NCI-H524 treated with DMSO at 0.1 percent for 48 hours (cell line): ENCODE measurements at regions not wholly inside any gene's neighbourhood (a gene's known extent, or its start where the extent isn't known, plus 50 kb on each side); places are given as distances from the start of the nearest gene placed in this dataset.

ENCODE experiments used
- DNase-seq: peaks from one replicate; lab custom pipeline; 2025; lab: John Stamatoyannopoulos, UW

GRCh38 chr20:60636417-60636816 lies 615.6 kb upstream of the CDH4 start:
- DNase-seq, result no peak

GRCh38 chr20:60637801-60638200 lies 614.3 kb upstream of the CDH4 start:
- DNase-seq, result no peak

- no peak for DNase-seq
Observed at GRCh38 chr20:60638430-60639098, 613.5 kb upstream of the CDH4 start.

- DNase-seq, result no peak
Observed at GRCh38 chr20:60641879-60642447, 610.1 kb upstream of the CDH4 start.

- no peak for DNase-seq
Observed at GRCh38 chr20:60642541-60642940, 609.5 kb upstream of the CDH4 start.

GRCh38 chr20:60648556-60648955 lies 603.5 kb upstream of the CDH4 start:
- no peak for DNase-seq

GRCh38 chr20:60649541-60649940 lies 602.5 kb upstream of the CDH4 start:
- no peak for DNase-seq

- DNase-seq, result no peak
Observed at GRCh38 chr20:60650087-60650486, 602.0 kb upstream of the CDH4 start.

GRCh38 chr20:60652046-60652445 lies 600.0 kb upstream of the CDH4 start:
- DNase-seq, result no peak

- DNase-seq, result no peak
Observed at GRCh38 chr20:60652615-60653014, 599.4 kb upstream of the CDH4 start.

GRCh38 chr20:60653111-60653845 lies 598.8 kb upstream of the CDH4 start:
- DNase-seq, result no peak

GRCh38 chr20:60658681-60659080 lies 593.4 kb upstream of the CDH4 start:
- no peak for DNase-seq

GRCh38 chr20:60659240-60659639 lies 592.8 kb upstream of the CDH4 start:
- no peak for DNase-seq

- no peak for DNase-seq
Observed at GRCh38 chr20:60662307-60662706, 589.8 kb upstream of the CDH4 start.

GRCh38 chr20:60664106-60664505 lies 588.0 kb upstream of the CDH4 start:
- DNase-seq, result no peak

- no peak for DNase-seq
Observed at GRCh38 chr20:60667641-60668040, 584.4 kb upstream of the CDH4 start.

GRCh38 chr20:60669211-60669610 lies 582.9 kb upstream of the CDH4 start:
- no peak for DNase-seq

- DNase-seq, result no peak
Observed at GRCh38 chr20:60676011-60676410, 576.0 kb upstream of the CDH4 start.

GRCh38 chr20:60677819-60678218 lies 574.2 kb upstream of the CDH4 start:
- DNase-seq, result no peak

GRCh38 chr20:60680554-60680953 lies 571.5 kb upstream of the CDH4 start:
- peak; percentile 68 for DNase-seq

- DNase-seq, result no peak
Observed at GRCh38 chr20:60687213-60687612, 564.8 kb upstream of the CDH4 start.

GRCh38 chr20:60690771-60691170 lies 561.3 kb upstream of the CDH4 start:
- peak; percentile 87 for DNase-seq

- DNase-seq, result peak; percentile 83
Observed at GRCh38 chr20:60691966-60692615, 560.0 kb upstream of the CDH4 start.
